GM18517 (cell line): ENCODE measurements at regions not wholly inside any gene's neighbourhood (a gene's known extent, or its start where the extent isn't known, plus 50 kb on each side); places are given as distances from the start of the nearest gene placed in this dataset.
"Not testable (repeated sequence)": the region's sequence is repeated elsewhere in the genome, so short reads cannot be mapped to it uniquely, and the experiment has no call there.

Experiments used
- ATAC-seq: cut with Tn5 transposase; IDR thresholded peaks from one replicate; pipeline ENCODE4 v1.9.1; 2021; ENCODE audit warnings: mild to moderate bottlenecking, moderate library complexity; ENCODE audit not compliant: unreplicated experiment

- no peak for ATAC-seq
Measured at GRCh38 chr6:8651998-8652397, 216.7 kb upstream of the SLC35B3 start.

- ATAC-seq: no peak
Measured at GRCh38 chr6:8645212-8645611, 209.9 kb upstream of the SLC35B3 start.

- ATAC-seq: no peak
Measured at GRCh38 chr6:8644306-8644705, 209.0 kb upstream of the SLC35B3 start.

GRCh38 chr6:8642854-8643253 is 207.5 kb upstream of the SLC35B3 start:
- no peak for ATAC-seq

- ATAC-seq: no peak
Measured at GRCh38 chr6:8642131-8642530, 206.8 kb upstream of the SLC35B3 start.

- ATAC-seq: no peak
Measured at GRCh38 chr6:8639928-8640649, 204.7 kb upstream of the SLC35B3 start.

GRCh38 chr6:8637896-8638597 is 202.7 kb upstream of the SLC35B3 start:
- ATAC-seq: no peak

GRCh38 chr6:8633762-8634161 is 198.4 kb upstream of the SLC35B3 start:
- ATAC-seq: no peak

GRCh38 chr6:8628736-8629135 is 193.4 kb upstream of the SLC35B3 start:
- no peak for ATAC-seq

GRCh38 chr6:8628063-8628462 is 192.7 kb upstream of the SLC35B3 start:
- no peak for ATAC-seq

GRCh38 chr6:8627085-8627861 is 191.9 kb upstream of the SLC35B3 start:
- ATAC-seq: no peak

- ATAC-seq: no peak
Measured at GRCh38 chr6:8624665-8625064, 189.3 kb upstream of the SLC35B3 start.

- no peak for ATAC-seq
Measured at GRCh38 chr6:8623441-8623840, 188.1 kb upstream of the SLC35B3 start.

GRCh38 chr6:8619853-8620252 is 184.5 kb upstream of the SLC35B3 start:
- ATAC-seq: no peak

- ATAC-seq: not testable (repeated sequence)
Measured at GRCh38 chr6:8619408-8619807, 184.1 kb upstream of the SLC35B3 start.

GRCh38 chr6:8608737-8609136 is 173.4 kb upstream of the SLC35B3 start:
- ATAC-seq: no peak

GRCh38 chr6:8589941-8590729 is 154.8 kb upstream of the SLC35B3 start:
- no peak for ATAC-seq

GRCh38 chr6:8588176-8588575 is 152.8 kb upstream of the SLC35B3 start:
- no peak for ATAC-seq

GRCh38 chr6:8583291-8583690 is 147.9 kb upstream of the SLC35B3 start:
- no peak for ATAC-seq

GRCh38 chr6:8579372-8579771 is 144.0 kb upstream of the SLC35B3 start:
- ATAC-seq: no peak

GRCh38 chr6:8578006-8578405 is 142.7 kb upstream of the SLC35B3 start:
- ATAC-seq: no peak
